ENCODE measurements at regions not wholly inside any gene's neighbourhood (a gene's known extent, or its start where the extent isn't known, plus 50 kb on each side); places are given as distances from the start of the nearest gene placed in this dataset.

- no peak for DNase-seq
Measured at GRCh38 chr13:63625869-63626268, 2210.2 kb upstream of the PCDH20 start.

- no peak for DNase-seq
Measured at GRCh38 chr13:63614874-63615612, 2199.4 kb upstream of the PCDH20 start.

- DNase-seq, result no peak
Measured at GRCh38 chr13:63607153-63607552, 2191.5 kb upstream of the PCDH20 start.

GRCh38 chr13:63605962-63606361 is 2190.3 kb upstream of the PCDH20 start:
- no peak for DNase-seq

GRCh38 chr13:63605403-63605802 is 2189.8 kb upstream of the PCDH20 start:
- DNase-seq, result no peak

GRCh38 chr13:63595811-63596210 is 2180.2 kb upstream of the PCDH20 start:
- DNase-seq, result no peak

- no peak for DNase-seq
Measured at GRCh38 chr13:63586467-63586866, 2170.8 kb upstream of the PCDH20 start.

GRCh38 chr13:63578796-63579195 is 2163.1 kb upstream of the PCDH20 start:
- no peak for DNase-seq

- no peak for DNase-seq
Measured at GRCh38 chr13:63567031-63567430, 2151.4 kb upstream of the PCDH20 start.

GRCh38 chr13:63554157-63554556 is 2138.5 kb upstream of the PCDH20 start:
- DNase-seq, result no peak

- DNase-seq, result no peak
Measured at GRCh38 chr13:63551731-63552130, 2136.1 kb upstream of the PCDH20 start.

- DNase-seq, result no peak
Measured at GRCh38 chr13:63546524-63546923, 2130.9 kb upstream of the PCDH20 start.

- no peak for DNase-seq
Measured at GRCh38 chr13:63542770-63543169, 2127.1 kb upstream of the PCDH20 start.

- DNase-seq, result no peak
Measured at GRCh38 chr13:63541336-63541735, 2125.7 kb upstream of the PCDH20 start.

GRCh38 chr13:63540061-63540460 is 2124.4 kb upstream of the PCDH20 start:
- DNase-seq, result no peak

- no peak for DNase-seq
Measured at GRCh38 chr13:63517371-63517770, 2101.7 kb upstream of the PCDH20 start.

GRCh38 chr13:63516124-63516523 is 2100.5 kb upstream of the PCDH20 start:
- no peak for DNase-seq

GRCh38 chr13:63514886-63515285 is 2099.2 kb upstream of the PCDH20 start:
- no peak for DNase-seq

GRCh38 chr13:63512095-63512494 is 2096.4 kb upstream of the PCDH20 start:
- no peak for DNase-seq

GRCh38 chr13:63501702-63502101 is 2086.1 kb upstream of the PCDH20 start:
- no peak for DNase-seq

GRCh38 chr13:63497601-63498000 is 2082.0 kb upstream of the PCDH20 start:
- DNase-seq, result no peak

GRCh38 chr13:63492604-63493003 is 2077.0 kb upstream of the PCDH20 start:
- DNase-seq, result no peak

- DNase-seq, result no peak
Measured at GRCh38 chr13:63490149-63490548, 2074.5 kb upstream of the PCDH20 start.

GRCh38 chr13:63481334-63481733 is 2065.7 kb upstream of the PCDH20 start:
- DNase-seq, result no peak

Data from nucleus accumbens (tissue), 56 donors.